Erythroblast (primary cell): ENCODE measurements at regions not wholly inside any gene's neighbourhood (a gene's known extent, or its start where the extent isn't known, plus 50 kb on each side); places are given as distances from the start of the nearest gene placed in this dataset.
"Not testable (repeated sequence)": the region's sequence is repeated elsewhere in the genome, so short reads cannot be mapped to it uniquely, and the experiment has no call there.

ENCODE experiments used
- DNase-seq, 2 experiments: peaks; one replicate each; lab custom pipeline; 2025; lab: John Stamatoyannopoulos, UW
- GATA1 ChIP-seq: IDR thresholded peaks from 2 replicates; pipeline ENCODE4 v1.6.1; 2011; ENCODE audit warnings: low read depth, mild to moderate bottlenecking, control low read depth, low read length, moderate library complexity
- POLR2A ChIP-seq: IDR thresholded peaks from 2 replicates; pipeline ENCODE4 v1.6.1; 2011; ENCODE audit warnings: mild to moderate bottlenecking, low read length

GRCh38 chrX:109920868-109921267, 82.0 kb upstream of the TMEM164 start:
- DNase-seq, result no peak
- TF ChIP-seq POLR2A (no peak), GATA1 (no peak)

GRCh38 chrX:109922190-109922589, 80.7 kb upstream of the TMEM164 start:
- TF ChIP-seq POLR2A, result no peak
- TF ChIP-seq GATA1, result no peak
- peak; percentile 10 to 55 for DNase-seq

GRCh38 chrX:109925003-109925402, 77.9 kb upstream of the TMEM164 start:
- DNase-seq, result not testable (repeated sequence)

- TF ChIP-seq GATA1, result no peak
- TF ChIP-seq POLR2A, result no peak
- no peak for DNase-seq
Observed at GRCh38 chrX:109925656-109926055, 77.3 kb upstream of the TMEM164 start.

- DNase-seq, result no peak
- TF ChIP-seq POLR2A, result no peak
- TF ChIP-seq GATA1, result no peak
Observed at GRCh38 chrX:109926118-109926517, 76.8 kb upstream of the TMEM164 start.

- DNase-seq, result peak; percentile 55 to 86
- TF ChIP-seq POLR2A (no peak), GATA1 (peak; percentile 37)
Observed at GRCh38 chrX:109926743-109927662, 75.9 kb upstream of the TMEM164 start.

GRCh38 chrX:109927663-109928273, 75.1 kb upstream of the TMEM164 start:
- DNase-seq, result no peak
- TF ChIP-seq POLR2A, result no peak
- no peak for TF ChIP-seq GATA1

GRCh38 chrX:109928596-109929335, 74.1 kb upstream of the TMEM164 start:
- TF ChIP-seq POLR2A, result no peak
- TF ChIP-seq GATA1, result no peak
- peak in 1 of 2 experiments; percentile 6 for DNase-seq

GRCh38 chrX:109931677-109932076, 71.2 kb upstream of the TMEM164 start:
- TF ChIP-seq POLR2A, result no peak
- DNase-seq, result no peak

- TF ChIP-seq POLR2A, result no peak
- TF ChIP-seq GATA1, result no peak
- DNase-seq, result no peak
Observed at GRCh38 chrX:109934434-109934833, 68.5 kb upstream of the TMEM164 start.

- no peak for DNase-seq
- TF ChIP-seq POLR2A, result no peak
Observed at GRCh38 chrX:109934935-109935334, 68.0 kb upstream of the TMEM164 start.

GRCh38 chrX:109936114-109936513, 66.8 kb upstream of the TMEM164 start:
- no peak for DNase-seq

GRCh38 chrX:109936598-109936997, 66.3 kb upstream of the TMEM164 start:
- no peak for TF ChIP-seq POLR2A
- TF ChIP-seq GATA1, result no peak
- DNase-seq, result no peak

More at GRCh38 chrX:109936114-109936513, 66.8 kb upstream of the TMEM164 start:
- no peak for TF ChIP-seq GATA1
- TF ChIP-seq POLR2A, result no peak

GRCh38 chrX:109939498-109939897, 63.4 kb upstream of the TMEM164 start:
- TF ChIP-seq GATA1 (no peak), POLR2A (no peak)
- no peak for DNase-seq
